ENCODE measurements at regions not wholly inside any gene's neighbourhood (a gene's known extent, or its start where the extent isn't known, plus 50 kb on each side); places are given as distances from the start of the nearest gene placed in this dataset.

DNA sequence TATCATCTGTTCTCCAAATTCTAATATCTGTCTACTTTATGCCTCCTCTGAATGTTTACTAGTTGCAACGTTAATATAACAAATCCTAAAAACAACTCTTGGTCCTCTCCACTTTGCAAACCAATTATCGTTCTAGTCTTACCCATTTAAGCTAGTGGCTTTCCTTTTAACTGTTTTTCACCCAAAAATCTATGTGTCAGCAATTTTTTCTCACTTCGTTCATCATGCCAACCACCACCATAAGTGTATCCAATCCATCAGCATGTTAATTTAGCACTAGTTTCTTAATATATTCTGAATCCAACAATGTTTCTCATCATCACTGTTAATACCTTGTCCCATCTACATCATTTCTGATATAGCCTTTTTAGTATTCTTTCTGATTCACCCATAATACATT lies 90.0 kb upstream of the RORB start:
- TF ChIP-seq, protein P1, sequence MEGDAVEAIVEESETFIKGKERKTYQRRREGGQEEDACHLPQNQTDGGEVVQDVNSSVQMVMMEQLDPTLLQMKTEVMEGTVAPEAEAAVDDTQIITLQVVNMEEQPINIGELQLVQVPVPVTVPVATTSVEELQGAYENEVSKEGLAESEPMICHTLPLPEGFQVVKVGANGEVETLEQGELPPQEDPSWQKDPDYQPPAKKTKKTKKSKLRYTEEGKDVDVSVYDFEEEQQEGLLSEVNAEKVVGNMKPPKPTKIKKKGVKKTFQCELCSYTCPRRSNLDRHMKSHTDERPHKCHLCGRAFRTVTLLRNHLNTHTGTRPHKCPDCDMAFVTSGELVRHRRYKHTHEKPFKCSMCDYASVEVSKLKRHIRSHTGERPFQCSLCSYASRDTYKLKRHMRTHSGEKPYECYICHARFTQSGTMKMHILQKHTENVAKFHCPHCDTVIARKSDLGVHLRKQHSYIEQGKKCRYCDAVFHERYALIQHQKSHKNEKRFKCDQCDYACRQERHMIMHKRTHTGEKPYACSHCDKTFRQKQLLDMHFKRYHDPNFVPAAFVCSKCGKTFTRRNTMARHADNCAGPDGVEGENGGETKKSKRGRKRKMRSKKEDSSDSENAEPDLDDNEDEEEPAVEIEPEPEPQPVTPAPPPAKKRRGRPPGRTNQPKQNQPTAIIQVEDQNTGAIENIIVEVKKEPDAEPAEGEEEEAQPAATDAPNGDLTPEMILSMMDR (IDR thresholded peaks at IDR 0.05; ENCODE audit: insufficient read depth, low read length, poor library complexity, severe bottlenecking) = no peak
- TF ChIP-seq EZH2phosphoT487 (conservative IDR thresholded peaks at IDR 0.05; ENCODE audit: low read length) = no peak

Data from SU-DHL-6 (cell line).